Loucy (cell line): ENCODE measurements at regions not wholly inside any gene's neighbourhood (a gene's known extent, or its start where the extent isn't known, plus 50 kb on each side); places are given as distances from the start of the nearest gene placed in this dataset.

Experiments used
- H2AFZ ChIP-seq: fragments of 200-600 bp; sonication (generic); 2 replicates; pipeline ENCODE4 v1.6.0; 2016; ENCODE audit warnings: antibody characterized with exemption, mild to moderate bottlenecking, low read length, moderate library complexity
- H3F3A ChIP-seq: fragments of 200-600 bp; 2 replicates; pipeline ENCODE4 v1.6.0; 2016; ENCODE audit warnings: antibody characterized with exemption, low read depth, mild to moderate bottlenecking
- H3K27me3 ChIP-seq: fragments of 200-600 bp; sonication (generic); 2 replicates; pipeline ENCODE4 v1.6.1; 2014; ENCODE audit warnings: low read length, mild to moderate bottlenecking; ENCODE audit not compliant: insufficient read depth, poor library complexity, severe bottlenecking
- H3K36me3 ChIP-seq: fragments of 200-600 bp; sonication (generic); 2 replicates; pipeline ENCODE4 v1.6.1; 2016; ENCODE audit warnings: low read length; ENCODE audit not compliant: insufficient read depth
- H3K4me1 ChIP-seq: fragments of 200-600 bp; sonication (generic); 2 replicates; pipeline ENCODE4 v1.5.1; 2014; ENCODE audit warnings: low read length, mild to moderate bottlenecking; ENCODE audit not compliant: insufficient read depth, poor library complexity, severe bottlenecking
- H3K4me2 ChIP-seq: fragments of 200-600 bp; sonication (generic); 2 replicates; pipeline ENCODE4 v1.6.0; 2014; ENCODE audit warnings: antibody characterized with exemption, low read length, low read depth, mild to moderate bottlenecking; ENCODE audit not compliant: poor library complexity, severe bottlenecking
- H3K4me3 ChIP-seq: fragments of 200-600 bp; sonication (generic); 2 replicates; pipeline ENCODE4 v1.5.1; 2014; ENCODE audit warnings: low read length, mild to moderate bottlenecking, mixed read lengths; ENCODE audit not compliant: poor library complexity, severe bottlenecking
- H3K79me2 ChIP-seq: fragments of 200-600 bp; sonication (generic); 2 replicates; pipeline ENCODE4 v1.6.1; 2014; ENCODE audit warnings: low read length; ENCODE audit not compliant: insufficient read depth
- H3K9ac ChIP-seq: fragments of 200-600 bp; sonication (generic); 2 replicates; pipeline ENCODE4 v1.6.0; 2014; ENCODE audit warnings: mild to moderate bottlenecking, low read depth, low read length, moderate library complexity; ENCODE audit not compliant: poor library complexity, severe bottlenecking
- H3K9me2 ChIP-seq: fragments of 200-600 bp; sonication (generic); replicated peaks from 2 replicates; pipeline ENCODE4 v1.6.1; 2016; ENCODE audit warnings: low read depth, low read length, mixed read lengths
- H3K9me3 ChIP-seq: fragments of 200-600 bp; sonication (generic); 2 replicates; pipeline ENCODE4 v1.6.1; 2014; ENCODE audit warnings: mild to moderate bottlenecking, antibody characterized with exemption, low read length, low read depth; ENCODE audit not compliant: insufficient read depth
- H4K20me1 ChIP-seq: fragments of 200-600 bp; sonication (generic); 2 replicates; pipeline ENCODE4 v1.6.0; 2014; ENCODE audit warnings: antibody characterized with exemption, low read length, mild to moderate bottlenecking; ENCODE audit not compliant: insufficient read depth, poor library complexity, severe bottlenecking
- CTCF ChIP-seq: fragments of 200-600 bp; sonication (generic); conservative IDR thresholded peaks from 2 replicates; pipeline ENCODE4 v1.5.1; 2014; ENCODE audit warnings: mild to moderate bottlenecking, antibody characterized with exemption, low read length
- EZH2phosphoT487 ChIP-seq: fragments of 200-600 bp; IDR thresholded peaks from 2 replicates; pipeline ENCODE4 v1.6.1; 2018; ENCODE audit warnings: antibody characterized with exemption, mild to moderate bottlenecking, moderate library complexity, borderline replicate concordance

- H3F3A ChIP-seq = no peaks in the 10 kb centered on the region
- TF ChIP-seq CTCF (no peak), EZH2phosphoT487 (no peak)
- no peaks in the 10 kb centered on the region for H4K20me1 ChIP-seq
- no peaks in the 10 kb centered on the region for H3K4me1 ChIP-seq
- no peaks in the 10 kb centered on the region for H3K36me3 ChIP-seq
- no peak overlapping the region for H3K4me3 ChIP-seq
- no peaks in the 10 kb centered on the region for H3K27me3 ChIP-seq
- H3K9me2 ChIP-seq = no peaks in the 10 kb centered on the region
- no peaks in the 10 kb centered on the region for H3K79me2 ChIP-seq
- no peaks in the 10 kb centered on the region; the same call in 1 of the 2 replicates for H3K9me3 ChIP-seq
- no peak overlapping the region for H2AFZ ChIP-seq
- no peak overlapping the region for H3K9ac ChIP-seq
- H3K4me2 ChIP-seq = no peak overlapping the region
These were observed 189.4 kb upstream of the FOXG1 start for GRCh38 chr14:28577187-28577586.

DNA sequence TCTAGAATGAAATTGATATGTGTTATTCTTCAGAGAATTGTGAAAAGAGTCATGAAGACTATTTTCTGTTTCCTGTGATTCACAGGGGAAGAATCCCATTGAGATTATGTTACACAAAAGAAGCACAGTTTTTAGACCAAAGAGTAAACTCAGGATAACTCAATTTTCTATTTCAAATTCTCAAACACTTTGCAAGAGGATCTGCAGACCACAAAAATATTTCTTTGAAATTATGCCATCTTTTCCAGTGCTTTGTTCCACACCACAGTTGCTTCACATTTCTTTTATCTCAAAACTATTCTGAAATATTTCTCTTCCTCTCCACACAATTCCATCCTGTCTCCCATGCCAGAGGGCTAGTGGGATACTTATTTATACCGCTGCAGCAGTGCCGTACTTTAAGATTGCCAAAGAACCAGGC is 188.9 kb upstream of the FOXG1 start:
- TF ChIP-seq CTCF = no peak
- no peak for TF ChIP-seq EZH2phosphoT487
- no peak overlapping the region for H3K9ac ChIP-seq
- H3K79me2 ChIP-seq = no peaks in the 10 kb centered on the region
- no peaks in the 10 kb centered on the region for H3K27me3 ChIP-seq
- no peaks in the 10 kb centered on the region for H3K9me2 ChIP-seq
- no peaks in the 10 kb centered on the region for H3K36me3 ChIP-seq
- H2AFZ ChIP-seq = no peak overlapping the region
- no peak overlapping the region for H3K4me2 ChIP-seq
- H4K20me1 ChIP-seq = no peaks in the 10 kb centered on the region
- no peaks in the 10 kb centered on the region for H3F3A ChIP-seq
- H3K4me3 ChIP-seq = no peak overlapping the region
- H3K4me1 ChIP-seq = no peaks in the 10 kb centered on the region
- no peaks in the 10 kb centered on the region for H3K9me3 ChIP-seq

GRCh38 chr14:28584951-28585350 is 181.6 kb upstream of the FOXG1 start:
- Histone ChIP-seq H3K4me2 (no peak overlapping the region), H2AFZ (no peak overlapping the region), H3K4me3 (no peak overlapping the region), H3K9me2 (no peaks in the 10 kb centered on the region), H3K36me3 (no peaks in the 10 kb centered on the region), H3K79me2 (no peaks in the 10 kb centered on the region), H3F3A (no peaks in the 10 kb centered on the region), H3K9me3 (no peaks in the 10 kb centered on the region), H4K20me1 (no peaks in the 10 kb centered on the region), H3K27me3 (no peaks in the 10 kb centered on the region), H3K4me1 (no peaks in the 10 kb centered on the region), H3K9ac (no peak overlapping the region)
- TF ChIP-seq CTCF (no peak), EZH2phosphoT487 (no peak)
